H1 (cell line): ENCODE measurements at regions not wholly inside any gene's neighbourhood (a gene's known extent, or its start where the extent isn't known, plus 50 kb on each side); places are given as distances from the start of the nearest gene placed in this dataset.

Source experiments
- CTCF ChIA-PET: fragments of 300-600 bp; sonication (Branson Sonifier 250); formaldehyde crosslinking; loops from one replicate; lab custom pipeline; 2021; ENCODE audit not compliant: partially characterized antibody; lab: Charles Lee
- POLR2A ChIA-PET: fragments of 300-600 bp; sonication (Branson Sonifier 250); formaldehyde crosslinking; loops from one replicate; lab custom pipeline; 2021; ENCODE audit warnings: inconsistent platforms; ENCODE audit not compliant: partially characterized antibody; lab: Charles Lee
- DNase-seq, 2 experiments: peaks; one replicate each; pipeline versions ENCODE4 v3.0.0 to v3.0.0-alpha.2; 2010 to 2022; ENCODE audit warnings: low spot score in 2 of 2, low read depth in 1 of 2, mixed read lengths in 1 of 2
- FAIRE-seq: peaks from 2 replicates; lab custom pipeline; 2011; peaks lifted over from hg19 to GRCh38; lab: Jason Lieb, UNC
- H2AFZ ChIP-seq: 2 replicates; pipeline ENCODE4 v1.8.1; 2012; ENCODE audit warnings: low read length, inconsistent platforms
- H2AK5ac ChIP-seq: 2 replicates; pipeline ENCODE4 v1.6.1; 2013; ENCODE audit warnings: low read depth, low read length
- H2BK120ac ChIP-seq: replicated peaks from 2 replicates; pipeline ENCODE3; 2013; ENCODE audit warnings: low read depth, low read length, inconsistent platforms
- H2BK12ac ChIP-seq: 2 replicates; pipeline ENCODE4 v1.6.1; 2013; ENCODE audit warnings: low read depth, low read length
- H2BK15ac ChIP-seq: 2 replicates; pipeline ENCODE4 v1.6.1; 2013; ENCODE audit warnings: low read length
- H2BK20ac ChIP-seq: 2 replicates; pipeline ENCODE4 v1.6.1; 2013; ENCODE audit warnings: low read length
- H2BK5ac ChIP-seq: 2 replicates; pipeline ENCODE4 v1.6.1; 2013; ENCODE audit warnings: low read depth, low read length
- H3K14ac ChIP-seq: 2 replicates; pipeline ENCODE4 v1.6.1; 2013; ENCODE audit warnings: inconsistent platforms; ENCODE audit not compliant: insufficient read length
- H3K18ac ChIP-seq: 2 replicates; pipeline ENCODE4 v1.6.1; 2013; ENCODE audit warnings: low read length; ENCODE audit errors: extremely low read depth
- H3K23ac ChIP-seq: 2 replicates; pipeline ENCODE4 v1.6.1; 2013; ENCODE audit warnings: inconsistent platforms; ENCODE audit not compliant: insufficient read length
- H3K23me2 ChIP-seq: 2 replicates; pipeline ENCODE4 v1.6.1; 2013; ENCODE audit warnings: low read depth, low read length
- H3K27ac ChIP-seq: 2 replicates; pipeline ENCODE4 v1.6.1; 2011; ENCODE audit warnings: low read depth, low read length, inconsistent platforms
- H3K27me3 ChIP-seq, 4 experiments: replicated peaks in 1 of 4; 1 replicate in 1 of 4; 2 replicates in 3 of 4; pipeline versions ENCODE4 v1.6.1 to v1.8.1; 2011 to 2013; ENCODE audit warnings: low read length in 3 of 4, mild to moderate bottlenecking in 3 of 4, inconsistent platforms in 2 of 4, mixed read lengths in 2 of 4, moderate library complexity in 1 of 4; ENCODE audit not compliant: control insufficient read depth in 3 of 4, insufficient read depth in 3 of 4; ENCODE audit errors: extremely low read depth in 1 of 4
- H3K36me3 ChIP-seq, 4 experiments: 2 replicates each; pipeline versions ENCODE4 v1.6.1 to v1.8.1; 2011 to 2013; ENCODE audit warnings: mild to moderate bottlenecking in 4 of 4, low read length in 3 of 4, moderate library complexity in 2 of 4, control low read depth in 1 of 4, inconsistent platforms in 1 of 4; ENCODE audit not compliant: insufficient read depth in 4 of 4, control insufficient read depth in 2 of 4
- H3K4ac ChIP-seq: replicated peaks from 2 replicates; pipeline ENCODE3; 2013; ENCODE audit warnings: low read length, low read depth, mixed read lengths, inconsistent platforms; ENCODE audit not compliant: insufficient read length
- H3K4me1 ChIP-seq, 4 experiments: replicated peaks in 1 of 4; 1 replicate in 1 of 4; 2 replicates in 3 of 4; pipeline versions ENCODE4 v1.6.1 to v1.8.1; 2011 to 2013; ENCODE audit warnings: low read length in 3 of 4, inconsistent platforms in 2 of 4, mixed read lengths in 1 of 4; ENCODE audit not compliant: insufficient read depth in 4 of 4, control insufficient read depth in 3 of 4
- H3K4me2 ChIP-seq, 2 experiments: 2 replicates each; pipeline versions ENCODE4 v1.6.1 to v1.8.1; 2011 to 2013; ENCODE audit warnings: low read depth in 2 of 2, low read length in 2 of 2, control low read depth in 1 of 2, inconsistent platforms in 1 of 2, mild to moderate bottlenecking in 1 of 2; ENCODE audit not compliant: insufficient read depth in 1 of 2
- H3K4me3 ChIP-seq, 4 experiments: fragments of 200-600, 300-600 bp in 1 of 4; sonication (generic), shearing (Covaris generic), sonication (Bioruptor Twin) in 1 of 4; 2 replicates each; pipeline versions ENCODE4 v1.5.1 to v1.8.1; 2011 to 2016; ENCODE audit warnings: low read length in 4 of 4, low read depth in 3 of 4, control low read depth in 2 of 4, inconsistent platforms in 2 of 4, mild to moderate bottlenecking in 2 of 4, mixed read lengths in 1 of 4, moderate library complexity in 1 of 4; ENCODE audit not compliant: insufficient read depth in 2 of 4; ENCODE audit errors: extremely low read depth in 1 of 4
- H3K56ac ChIP-seq: replicated peaks from 2 replicates; pipeline ENCODE3; 2013; ENCODE audit warnings: low read depth, mild to moderate bottlenecking, mixed read lengths, low read length, inconsistent platforms; ENCODE audit not compliant: insufficient read length
- H3K79me1 ChIP-seq: 2 replicates; pipeline ENCODE4 v1.6.1; 2013; ENCODE audit warnings: low read depth, low read length, control low read depth
- H3K79me2 ChIP-seq, 2 experiments: 2 replicates each; pipeline versions ENCODE4 v1.6.1 to v1.8.1; 2012 to 2013; ENCODE audit warnings: low read length in 2 of 2, mild to moderate bottlenecking in 2 of 2, inconsistent platforms in 1 of 2; ENCODE audit not compliant: insufficient read depth in 2 of 2, control insufficient read depth in 1 of 2
- H3K9ac ChIP-seq, 4 experiments: replicated peaks in 1 of 4; 1 replicate in 1 of 4; 2 replicates in 3 of 4; pipeline versions ENCODE4 v1.6.1 to v1.8.1; 2011 to 2013; ENCODE audit warnings: low read depth in 3 of 4, low read length in 3 of 4, control low read depth in 2 of 4, mild to moderate bottlenecking in 2 of 4, moderate library complexity in 2 of 4, inconsistent platforms in 1 of 4; ENCODE audit errors: extremely low read depth in 1 of 4
- H3K9me3 ChIP-seq, 2 experiments: 2 replicates each; pipeline versions ENCODE4 v1.6.1 to v1.8.1; 2012 to 2013; ENCODE audit warnings: mild to moderate bottlenecking in 2 of 2, moderate library complexity in 2 of 2, control low read depth in 1 of 2, inconsistent platforms in 1 of 2, low read depth in 1 of 2, low read length in 1 of 2, mixed read lengths in 1 of 2; ENCODE audit not compliant: insufficient read depth in 2 of 2
- H4K20me1 ChIP-seq, 2 experiments: replicated peaks in 1 of 2; 2 replicates each; pipeline versions ENCODE3 to v1.8.1; 2011 to 2013; ENCODE audit warnings: inconsistent platforms in 2 of 2, low read length in 2 of 2, mild to moderate bottlenecking in 1 of 2; ENCODE audit not compliant: insufficient read depth in 2 of 2, control insufficient read depth in 1 of 2
- H4K5ac ChIP-seq: 2 replicates; pipeline ENCODE4 v1.6.1; 2013; ENCODE audit warnings: low read length, low read depth, mixed read lengths, inconsistent platforms; ENCODE audit not compliant: insufficient read length
- H4K8ac ChIP-seq: 2 replicates; pipeline ENCODE4 v1.8.0; 2013; ENCODE audit warnings: mild to moderate bottlenecking, moderate library complexity, low read length, inconsistent platforms; ENCODE audit not compliant: insufficient read depth; ENCODE audit errors: extremely low read depth
- H4K91ac ChIP-seq: replicated peaks from 2 replicates; pipeline ENCODE3; 2013; ENCODE audit warnings: low read length, mixed read lengths, inconsistent platforms; ENCODE audit not compliant: insufficient read length
- ATF3 ChIP-seq: IDR thresholded peaks from 2 replicates; pipeline ENCODE4 v1.6.1; 2011; ENCODE audit warnings: low read depth, mild to moderate bottlenecking, low read length; ENCODE audit not compliant: insufficient read depth
- BACH1 ChIP-seq: IDR thresholded peaks from 2 replicates; pipeline ENCODE4 v1.6.1; 2012; ENCODE audit warnings: low read length, improper control_type of control experiment
- KDM5A ChIP-seq: fragments of 200-600 bp; IDR thresholded peaks from 2 replicates; pipeline ENCODE4 v1.7.1; 2012; ENCODE audit warnings: mild to moderate bottlenecking, low read length, inconsistent platforms, mixed read lengths
- NRF1 ChIP-seq: IDR thresholded peaks from 2 replicates; pipeline ENCODE4 v1.6.1; 2011; ENCODE audit warnings: mild to moderate bottlenecking, low read depth, low read length, improper control_type of control experiment
- SP1 ChIP-seq: IDR thresholded peaks from 2 replicates; pipeline ENCODE4 v1.6.1; 2011; ENCODE audit warnings: low read depth, low read length
- TAF1 ChIP-seq: IDR thresholded peaks from 2 replicates; pipeline ENCODE4 v1.6.1; 2011; ENCODE audit warnings: mild to moderate bottlenecking, low read depth, low read length
- WGBS, 2 experiments: shearing (Covaris generic) in 1 of 2; methylation state at CpG; one replicate each; pipeline versions ENCODE4 v1.1.6 to v1.1.7; 2013 to 2015; ENCODE audit warnings: low lambda C conversion rate in 2 of 2, mixed read lengths in 2 of 2, inconsistent platforms in 1 of 2, low coverage in 1 of 2, missing lambda C conversion rate in 1 of 2; ENCODE audit not compliant: insufficient replicate concordance in 2 of 2, insufficient coverage in 1 of 2, insufficient read length in 1 of 2; ENCODE audit errors: extremely low coverage in 1 of 2, missing lambda C conversion rate in 1 of 2; 5-methylcytosine and 5-hydroxymethylcytosine counted together

- Histone ChIP-seq H3K56ac (no peak overlapping the region), H3K36me3 (no peaks in the 10 kb centered on the region), H3K79me1 (no peaks in the 10 kb centered on the region), H3K23ac (no peak overlapping the region), H3K18ac (no peak overlapping the region), H4K91ac (no peak overlapping the region), H4K8ac (no peak overlapping the region), H3K23me2 (no peaks in the 10 kb centered on the region), H3K27ac (no peak overlapping the region), H3K9ac (no peak overlapping the region), H3K4me1 (peaks cover 0 to 2% (median 0%) of the 10 kb centered on the region in 4 experiments; a peak in 1 of 7 replicates), H4K20me1 (no peaks in the 10 kb centered on the region), H2AFZ (no peak overlapping the region), H2AK5ac (no peak overlapping the region), H3K4me3 (no peak overlapping the region), H3K4me2 (no peak overlapping the region), H3K79me2 (no peaks in the 10 kb centered on the region), H2BK20ac (no peak overlapping the region), H4K5ac (no peak overlapping the region), H3K14ac (no peak overlapping the region), H3K9me3 (0 out of 4 replicates have a peak, but pooled peaks cover 0 to under 1% of the 10 kb centered on the region in 2 experiments), H2BK12ac (no peak overlapping the region), H3K4ac (no peak overlapping the region), H2BK15ac (no peak overlapping the region), H2BK5ac (no peak overlapping the region), H3K27me3 (no peaks in the 10 kb centered on the region), H2BK120ac (no peak overlapping the region)
- CTCF ChIA-PET, result no interaction called here
- TF ChIP-seq SP1, result no peak
- TF ChIP-seq BACH1, result no peak
- no peak for TF ChIP-seq ATF3
- no peak for TF ChIP-seq KDM5A
- no peak for TF ChIP-seq TAF1
- TF ChIP-seq NRF1, result no peak
- FAIRE-seq, result no peak
- WGBS, 2 experiments, result 81% methylated on average over 4 of the region's 4 CpGs; no CpG with 5 or more reads in 1 of the 2 experiments
- POLR2A ChIA-PET, result no interaction called here
- no peak for DNase-seq
These were observed 73.6 kb upstream of the PIK3CG start for GRCh38 chr7:106791526-106791925.
